VCaP (cell line): ENCODE measurements at regions not wholly inside any gene's neighbourhood (a gene's known extent, or its start where the extent isn't known, plus 50 kb on each side); places are given as distances from the start of the nearest gene placed in this dataset.

Source experiments
- H3K27ac ChIP-seq: fragments of 450-650 bp; 2 replicates; pipeline ENCODE4 v1.5.1; 2017
- CTCF ChIP-seq: fragments of 450-650 bp; conservative IDR thresholded peaks from 2 replicates; pipeline ENCODE4 v1.5.1; 2017; ENCODE audit warnings: mild to moderate bottlenecking, moderate library complexity

- no peak overlapping the region for H3K27ac ChIP-seq
Measured at GRCh38 chr5:3662344-3662743, 66.7 kb downstream of the IRX1 start.

GRCh38 chr5:3671337-3671736 lies 75.7 kb downstream of the IRX1 start:
- no peak overlapping the region for H3K27ac ChIP-seq
- TF ChIP-seq CTCF = no peak

More at GRCh38 chr5:3662344-3662743, 66.7 kb downstream of the IRX1 start:
- no peak for TF ChIP-seq CTCF

GRCh38 chr5:3678801-3679200 lies 83.2 kb downstream of the IRX1 start:
- no peak for TF ChIP-seq CTCF
- H3K27ac ChIP-seq = no peak overlapping the region

- no peak for TF ChIP-seq CTCF
- H3K27ac ChIP-seq = no peak overlapping the region
Measured at GRCh38 chr5:3680821-3681220, 85.2 kb downstream of the IRX1 start.

GRCh38 chr5:3684118-3684517 lies 88.5 kb downstream of the IRX1 start:
- no peak overlapping the region for H3K27ac ChIP-seq
- TF ChIP-seq CTCF = no peak

- TF ChIP-seq CTCF = no peak
- no peak overlapping the region for H3K27ac ChIP-seq
Measured at GRCh38 chr5:3684771-3685354, 89.2 kb downstream of the IRX1 start.

GRCh38 chr5:3694819-3695218 lies 99.2 kb downstream of the IRX1 start:
- TF ChIP-seq CTCF = no peak
- no peak overlapping the region for H3K27ac ChIP-seq

GRCh38 chr5:3695818-3696217 lies 100.2 kb downstream of the IRX1 start:
- no peak overlapping the region for H3K27ac ChIP-seq
- no peak for TF ChIP-seq CTCF
